ENCODE measurements at regions not wholly inside any gene's neighbourhood (a gene's known extent, or its start where the extent isn't known, plus 50 kb on each side); places are given as distances from the start of the nearest gene placed in this dataset.

GRCh38 chr5:121086671-121087070 is 622.6 kb downstream of the PRR16 start:
- no peak for TF ChIP-seq CTCF (IDR thresholded peaks at IDR 0.05; ENCODE audit: insufficient read depth, low read length, poor library complexity, severe bottlenecking)
- no peak for TF ChIP-seq EZH2phosphoT487 (conservative IDR thresholded peaks at IDR 0.05; ENCODE audit: low read length)

All from SU-DHL-6 (cell line).